K562 (cell line): ENCODE measurements at regions not wholly inside any gene's neighbourhood (a gene's known extent, or its start where the extent isn't known, plus 50 kb on each side); places are given as distances from the start of the nearest gene placed in this dataset.

Experiments used
- ATAC-seq: fragments of 200-7000 bp; cut with Tn5 transposase; 3 replicates; pipeline ENCODE4 v1.9.1; 2020; ENCODE audit warnings: moderate library complexity
- BruUV-seq: library from RNA; stranded (reverse); fragments of 400-500 nt; replicated peaks from 2 replicates; lab custom pipeline; 2021; lab: Mats Ljungman, UMichigan
- CTCF ChIA-PET: fragments of 300-600 bp; formaldehyde crosslinking; extraction: SDS; loops from one replicate; lab custom pipeline; 2021; ENCODE audit warnings: low intra/inter-chr PET ratio; lab: Yijun Ruan, JAX
- POLR2A ChIA-PET: fragments of 300-600, 350-650 bp; sonication (Branson Sonifier 250); formaldehyde crosslinking; extraction: SDS; loops from one replicate; lab custom pipeline; 2021; ENCODE audit warnings: antibody characterized with exemption, inconsistent platforms; lab: Yijun Ruan, JAX
- DNase-seq, 4 experiments: peaks; one replicate each; pipeline versions ENCODE4 v3.0.0 to v3.0.0-alpha.2; 2011 to 2018; ENCODE audit warnings: low spot score in 3 of 4, mixed read lengths in 3 of 4; ENCODE audit errors: extremely low read depth in 1 of 4
- FAIRE-seq: peaks from 2 replicates; lab custom pipeline; 2011; peaks lifted over from hg19 to GRCh38; lab: Jason Lieb, UNC
- H2AFZ ChIP-seq: 2 replicates; pipeline ENCODE4 v1.6.0; 2011; ENCODE audit warnings: low read depth, low read length, control low read depth, inconsistent platforms
- H3K27ac ChIP-seq: fragments of 200-600 bp; 3 replicates; pipeline ENCODE4 v1.8.0; 2011; ENCODE audit warnings: low read depth, mild to moderate bottlenecking, control low read depth, inconsistent platforms, low read length, moderate library complexity, mixed read lengths; ENCODE audit errors: extremely low read depth
- H3K27me3 ChIP-seq, 2 experiments: fragments of 300-600 bp in 1 of 2; 2 replicates in 1 of 2; 3 replicates in 1 of 2; pipeline versions ENCODE4 v1.6.0 to v1.8.0; 2011; ENCODE audit warnings: inconsistent platforms in 2 of 2, low read length in 2 of 2, mild to moderate bottlenecking in 1 of 2, mixed read lengths in 1 of 2, moderate library complexity in 1 of 2; ENCODE audit not compliant: control insufficient read depth in 2 of 2, insufficient read depth in 2 of 2
- H3K36me3 ChIP-seq: fragments of 300-600 bp; 3 replicates; pipeline ENCODE4 v1.8.0; 2011; ENCODE audit warnings: mild to moderate bottlenecking, low read length, inconsistent platforms; ENCODE audit not compliant: control insufficient read depth, insufficient read depth
- H3K4me1 ChIP-seq, 2 experiments: fragments of 200-600 bp in 1 of 2; replicated peaks in 1 of 2; 2 replicates in 1 of 2; 3 replicates in 1 of 2; pipeline versions ENCODE4 v1.5.1 to v1.8.0; 2011; ENCODE audit warnings: inconsistent platforms in 2 of 2, low read length in 2 of 2, mild to moderate bottlenecking in 1 of 2, mixed read lengths in 1 of 2, moderate library complexity in 1 of 2; ENCODE audit not compliant: control insufficient read depth in 2 of 2, insufficient read depth in 2 of 2
- H3K4me2 ChIP-seq: 2 replicates; pipeline ENCODE4 v1.6.1; 2011; ENCODE audit warnings: low read length, control low read depth, inconsistent platforms, mixed read lengths; ENCODE audit not compliant: insufficient read depth
- H3K4me3 ChIP-seq: fragments of 200-600 bp; sonication (generic), shearing (Covaris generic); 2 replicates; pipeline ENCODE4 v1.5.1; 2016; ENCODE audit warnings: control low read depth, inconsistent platforms
- H3K79me2 ChIP-seq: fragments of 200-600 bp; 3 replicates; pipeline ENCODE4 v1.8.0; 2011; ENCODE audit warnings: low read length, inconsistent platforms; ENCODE audit not compliant: control insufficient read depth, insufficient read depth
- H3K9ac ChIP-seq, 2 experiments: 2 replicates each; pipeline versions ENCODE4 v1.6.0 to v1.6.1; 2011; ENCODE audit warnings: low read depth in 2 of 2, low read length in 2 of 2, control low read depth in 1 of 2, inconsistent platforms in 1 of 2, mild to moderate bottlenecking in 1 of 2, mixed read lengths in 1 of 2; ENCODE audit not compliant: insufficient read depth in 1 of 2
- H3K9me1 ChIP-seq: one replicate; pipeline ENCODE4 v1.6.0; 2011; ENCODE audit warnings: inconsistent platforms, mild to moderate bottlenecking, low read length, moderate library complexity; ENCODE audit not compliant: control insufficient read depth, insufficient read depth
- H3K9me3 ChIP-seq: replicated peaks from 2 replicates; pipeline ENCODE4 v1.5.1; 2011; ENCODE audit warnings: low read depth, low read length, inconsistent platforms; ENCODE audit not compliant: control insufficient read depth, insufficient read depth
- H4K20me1 ChIP-seq: replicated peaks from 2 replicates; pipeline ENCODE4 v1.6.1; 2011; ENCODE audit warnings: low read length, inconsistent platforms, mixed read lengths; ENCODE audit not compliant: control insufficient read depth, insufficient read depth
- ADNP ChIP-seq: fragments of 200-800 bp; sonication (Bioruptor generic); IDR thresholded peaks from 2 replicates; pipeline ENCODE4 v1.6.1; 2016; ENCODE audit warnings: missing genetic modification characterization, missing compliant biosample characterization
- ARID4B ChIP-seq: sonication (generic); formaldehyde crosslinking; IDR thresholded peaks from 2 replicates; pipeline ENCODE4 v1.8.0; 2022; ENCODE audit warnings: mild to moderate bottlenecking, missing genetic modification reagents
- CREBBP ChIP-seq: IDR thresholded peaks from one replicate; pipeline ENCODE4 v1.6.1; 2012; ENCODE audit warnings: low read depth, mild to moderate bottlenecking, control low read depth, inconsistent platforms, low read length
- ETV5 ChIP-seq: sonication (generic); formaldehyde crosslinking; IDR thresholded peaks from 2 replicates; pipeline ENCODE4 v1.4.0; 2020; ENCODE audit warnings: low read depth, mild to moderate bottlenecking, missing genetic modification reagents
- GATAD2A ChIP-seq: fragments of 450-650 bp; IDR thresholded peaks from 2 replicates; pipeline ENCODE4 v1.6.1; 2017
- MEIS2 ChIP-seq: fragments of 450-650 bp; IDR thresholded peaks from 2 replicates; pipeline ENCODE4 v1.6.1; 2014; ENCODE audit warnings: mild to moderate bottlenecking; ENCODE audit not compliant: partially characterized antibody
- PBX2 ChIP-seq, 2 experiments: IDR thresholded peaks in 1 of 2; conservative IDR thresholded peaks in 1 of 2; 2 replicates each; pipeline ENCODE4 v1.6.1; 2016; ENCODE audit warnings: low read depth in 2 of 2, mild to moderate bottlenecking in 1 of 2, missing compliant biosample characterization in 1 of 2, missing genetic modification characterization in 1 of 2, moderate library complexity in 1 of 2
- POU5F1 ChIP-seq: fragments of 150-350 bp; IDR thresholded peaks from 2 replicates; pipeline ENCODE4 v1.6.1; 2014; ENCODE audit warnings: borderline replicate concordance, low read length, low read depth, mild to moderate bottlenecking; ENCODE audit not compliant: partially characterized antibody
- RFX1 ChIP-seq: fragments of 450-650 bp; IDR thresholded peaks from 2 replicates; pipeline ENCODE4 v1.6.1; 2016; ENCODE audit warnings: mild to moderate bottlenecking, moderate library complexity
- ZBTB43 ChIP-seq: sonication (generic); formaldehyde crosslinking; IDR thresholded peaks from 2 replicates; pipeline ENCODE4 v1.8.0; 2023; ENCODE audit warnings: mild to moderate bottlenecking, missing genetic modification reagents
- ZNF280A ChIP-seq: fragments of 450-650 bp; IDR thresholded peaks from 2 replicates; pipeline ENCODE4 v1.6.1; 2018; ENCODE audit warnings: mild to moderate bottlenecking, low read depth; ENCODE audit not compliant: partially characterized antibody
- in situ Hi-C: fragments of 300-500 bp; cut with MboI; formaldehyde crosslinking; loops from 4 replicates; pipeline ENCODE4 v1.15.0; 2018; ENCODE audit warnings: inconsistent platforms, mixed read lengths
- intact Hi-C: fragments of 100-400 bp; cut with micrococcal nuclease; formaldehyde crosslinking; loops from 2 replicates; pipeline ENCODE4 v1.14.2; 2022

- in situ Hi-C loops (loop anchor here (5.0 to 10.0 kb wide), 5 partner anchors 192 to 749 kb away; no protein-coding TSS in a partner anchor), intact Hi-C loops (loop anchor here (5.0 kb wide), 1 partner anchor 132 kb away; no protein-coding TSS in a partner anchor)
- H4K20me1 ChIP-seq, result no peaks in the 10 kb centered on the region
- POLR2A ChIA-PET, result interaction anchor here (0.5 kb wide), 1 partner anchor 464 kb away, joined by 3 read pairs; no protein-coding TSS in a partner anchor
- no peaks in the 10 kb centered on the region for H3K36me3 ChIP-seq
- no peaks in the 10 kb centered on the region for H3K79me2 ChIP-seq
- peak; percentile 26 for TF ChIP-seq MEIS2
- peak; percentile 48 for TF ChIP-seq RFX1
- TF ChIP-seq GATAD2A, result no peak
- no peak for TF ChIP-seq ETV5 (CRISPR knock-in tag)
- no peak for TF ChIP-seq ZNF280A
- TF ChIP-seq CREBBP, result no peak
- no peak for TF ChIP-seq ARID4B (CRISPR knock-in tag)
- no peak for TF ChIP-seq ADNP
- no peak for TF ChIP-seq PBX2 (CRISPR knock-in tag; IDR thresholded peaks at IDR 0.05; ENCODE audit: low read depth)
- TF ChIP-seq PBX2 (tag; conservative IDR thresholded peaks at IDR 0.05; ENCODE audit: low read depth), result peak; percentile 41
- no peak for TF ChIP-seq POU5F1
- TF ChIP-seq ZBTB43, result no peak
- H3K4me1 ChIP-seq, result no peaks in the 10 kb centered on the region
- no peak overlapping the region for H2AFZ ChIP-seq
- no peak for ATAC-seq
- no peak for FAIRE-seq
- H3K27me3 ChIP-seq, result no peaks in the 10 kb centered on the region
- H3K4me3 ChIP-seq, result no peak overlapping the region
- H3K9me1 ChIP-seq, result no peaks in the 10 kb centered on the region
- CTCF ChIA-PET, result interaction anchor here (0.8 to 2.5 kb wide), 5 partner anchors 195 to 747 kb away, joined by 3 to 19 read pairs (median 7); no protein-coding TSS in a partner anchor
- no peak overlapping the region for H3K27ac ChIP-seq
- H3K4me2 ChIP-seq, result no peak overlapping the region
- BruUV-seq, result no TSS peak
- H3K9me3 ChIP-seq, result no peaks in the 10 kb centered on the region
- H3K9ac ChIP-seq, result no peak overlapping the region
- no peak for DNase-seq
Observed at GRCh38 chr17:68775318-68775717, 174.2 kb upstream of the FAM20A start.
